GM18873 (cell line): ENCODE measurements at regions not wholly inside any gene's neighbourhood (a gene's known extent, or its start where the extent isn't known, plus 50 kb on each side); places are given as distances from the start of the nearest gene placed in this dataset.

Source experiments
- ATAC-seq: cut with Tn5 transposase; IDR thresholded peaks from one replicate; pipeline ENCODE4 v1.9.1; 2021; ENCODE audit warnings: mild to moderate bottlenecking, moderate library complexity, moderate number of reproducible peaks; ENCODE audit not compliant: unreplicated experiment, low FRiP score

GRCh38 chr16:17691106-17691898 lies 220.5 kb upstream of the XYLT1 start:
- ATAC-seq = no peak

- no peak for ATAC-seq
Observed at GRCh38 chr16:17685447-17685846, 214.7 kb upstream of the XYLT1 start.

GRCh38 chr16:17683281-17683680 lies 212.5 kb upstream of the XYLT1 start:
- ATAC-seq = no peak

DNA sequence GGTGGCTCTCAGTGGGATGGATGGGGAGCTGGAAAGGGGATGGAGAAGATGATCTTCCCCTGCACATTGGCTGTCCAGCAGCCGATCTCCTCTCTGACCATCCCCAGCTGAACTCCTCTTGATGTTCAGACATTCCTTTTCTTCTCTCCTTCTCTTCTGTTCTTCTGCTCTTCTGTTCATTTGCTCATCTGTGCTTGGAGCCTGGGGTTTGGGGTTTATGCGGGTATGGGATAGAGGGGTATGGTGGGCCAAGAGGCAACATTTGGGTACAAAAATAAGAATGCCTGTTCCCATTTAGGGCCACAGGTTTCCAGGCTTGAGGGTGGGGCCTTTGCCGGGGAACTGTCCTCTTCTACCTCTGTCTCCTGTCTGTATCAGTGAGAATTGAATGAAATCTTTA lies 205.4 kb upstream of the XYLT1 start:
- no peak for ATAC-seq

GRCh38 chr16:17668386-17668785 lies 197.6 kb upstream of the XYLT1 start:
- no peak for ATAC-seq

DNA sequence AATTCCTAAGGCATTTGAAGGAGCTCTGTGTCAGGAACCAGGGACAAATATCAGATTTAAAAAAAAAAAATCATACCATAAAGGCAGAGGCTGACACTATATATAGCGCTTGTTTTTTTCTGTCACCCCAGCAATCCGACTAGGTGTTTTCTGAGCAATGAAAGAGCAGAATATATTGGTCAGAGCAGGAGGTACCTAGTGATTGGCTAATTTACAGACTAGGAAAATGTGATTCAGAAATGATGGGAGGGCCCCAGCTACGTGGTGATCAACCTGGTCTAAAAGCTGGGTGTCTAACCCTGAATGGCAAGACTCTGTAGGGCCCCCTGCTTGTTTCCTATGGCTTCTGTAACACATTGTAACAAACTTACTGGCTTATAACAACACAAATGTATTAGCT lies 195.5 kb upstream of the XYLT1 start:
- no peak for ATAC-seq

DNA sequence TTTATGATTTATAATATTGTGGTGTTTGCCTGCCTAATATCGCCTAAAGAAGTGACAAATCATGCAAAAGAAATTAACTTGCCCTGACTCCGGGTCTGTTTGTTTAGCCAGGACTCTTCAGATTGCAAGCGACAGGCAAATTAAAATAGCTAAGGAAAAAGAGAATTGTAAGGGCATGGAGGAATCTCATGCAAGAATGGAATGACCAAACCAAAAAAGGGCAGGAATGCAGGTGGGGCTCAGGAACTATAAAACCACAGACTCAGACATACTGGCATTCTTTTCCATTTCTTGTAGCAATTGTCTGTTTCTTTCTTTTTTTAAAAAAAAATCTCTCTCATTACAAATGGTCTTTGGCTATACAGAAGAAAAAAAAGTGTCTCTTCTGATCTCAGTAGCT lies 188.1 kb upstream of the XYLT1 start:
- no peak for ATAC-seq

- no peak for ATAC-seq
Observed at GRCh38 chr16:17657045-17657444, 186.3 kb upstream of the XYLT1 start.

DNA sequence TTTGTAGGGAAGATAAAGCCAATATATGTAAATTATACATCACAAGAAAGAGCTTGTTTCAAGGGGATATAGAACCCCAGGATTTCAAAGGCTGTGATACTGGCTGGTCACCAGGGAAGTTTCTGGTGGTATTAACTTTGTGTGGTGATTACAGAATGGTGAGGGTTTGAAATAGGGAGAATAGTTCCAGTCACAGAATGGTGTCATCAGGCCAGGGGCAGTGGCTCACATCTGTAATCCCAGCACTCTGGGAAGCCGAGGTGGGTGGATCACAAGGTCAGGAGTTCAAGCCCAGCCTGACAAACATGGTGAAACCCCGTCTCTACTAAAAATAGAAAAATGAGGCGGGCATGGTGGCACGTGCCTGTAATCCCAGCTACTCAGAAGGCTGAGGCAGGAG lies 183.8 kb upstream of the XYLT1 start:
- no peak for ATAC-seq

- ATAC-seq = no peak
Observed at GRCh38 chr16:17654142-17654541, 183.4 kb upstream of the XYLT1 start.

GRCh38 chr16:17647879-17648872 lies 177.4 kb upstream of the XYLT1 start:
- ATAC-seq = no peak

- no peak for ATAC-seq
Observed at GRCh38 chr16:17643935-17644334, 173.2 kb upstream of the XYLT1 start.

DNA sequence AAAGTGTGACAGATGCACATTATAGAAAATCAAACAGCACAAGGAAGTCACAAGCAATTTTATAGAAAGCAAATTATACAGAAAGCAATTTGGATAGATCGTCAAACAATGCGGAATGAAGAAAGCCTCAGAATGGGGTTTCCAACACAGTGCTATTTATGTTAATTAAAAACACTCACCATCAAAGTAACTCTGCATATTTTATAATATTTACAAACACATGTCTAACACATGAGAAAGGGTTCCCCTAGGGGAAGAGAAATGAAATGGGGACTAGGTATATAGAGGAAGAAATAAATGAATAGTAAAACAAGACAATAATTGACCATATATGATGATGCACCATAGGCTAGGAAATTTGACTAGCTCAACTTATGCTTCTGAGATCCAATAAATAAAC lies 171.2 kb upstream of the XYLT1 start:
- ATAC-seq = no peak

GRCh38 chr16:17638134-17638533 lies 167.4 kb upstream of the XYLT1 start:
- ATAC-seq = no peak

DNA sequence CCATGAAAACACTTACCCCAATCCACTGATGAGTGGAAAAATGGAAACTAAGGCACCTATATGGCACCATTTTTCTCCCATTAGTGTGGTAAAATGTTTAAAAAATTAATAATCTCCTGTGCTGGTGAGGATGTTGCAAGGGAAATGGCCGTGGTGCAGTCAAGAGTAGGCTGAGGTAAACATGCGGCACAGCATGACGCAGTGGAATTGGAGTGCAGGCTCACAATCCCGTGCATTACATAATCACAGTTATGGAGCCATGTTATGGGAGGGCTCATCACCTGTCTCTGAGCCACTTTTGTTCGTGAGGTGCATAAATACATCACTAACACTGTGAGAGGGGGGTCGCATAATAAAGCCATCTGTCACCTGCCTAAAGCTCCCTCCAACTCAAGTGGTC lies 164.4 kb upstream of the XYLT1 start:
- ATAC-seq = no peak

DNA sequence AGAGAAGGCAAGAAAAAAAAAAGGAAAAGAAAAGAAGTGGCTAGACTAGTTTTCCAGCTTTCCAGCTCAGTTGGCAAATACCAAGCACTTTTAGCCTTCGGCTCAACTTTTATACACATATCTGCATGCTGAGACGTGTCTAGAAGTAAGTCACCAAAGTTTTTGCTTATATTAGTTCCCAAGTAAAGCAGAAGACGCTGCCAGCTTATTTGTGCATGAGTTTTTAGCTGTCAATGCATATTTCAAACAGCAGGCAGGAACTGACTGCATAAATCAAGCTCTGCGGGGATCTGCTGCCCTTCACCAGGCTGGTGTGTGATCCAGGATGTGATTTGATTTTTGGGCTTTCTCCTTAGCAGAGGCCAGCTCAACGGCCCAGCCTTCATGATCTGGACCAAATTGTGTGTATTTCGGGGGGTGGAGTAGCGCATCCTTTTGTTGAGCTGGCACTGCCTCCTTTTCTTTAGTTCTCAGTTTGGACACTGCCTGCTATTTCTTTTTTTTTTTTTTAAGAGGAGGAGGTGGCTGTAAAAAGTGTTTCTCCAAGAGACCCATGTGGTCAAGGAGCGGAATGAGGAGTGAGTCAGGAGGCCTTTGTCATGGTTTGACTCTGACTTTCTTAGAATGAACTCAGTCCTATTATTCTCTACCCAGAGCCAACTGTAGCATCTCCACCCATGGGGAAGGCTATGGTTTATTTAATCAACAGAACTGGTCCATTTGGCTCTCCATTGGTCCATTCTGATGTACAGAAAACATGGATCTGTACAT lies 162.6 kb upstream of the XYLT1 start:
- ATAC-seq = no peak

GRCh38 chr16:17632667-17633066 lies 161.9 kb upstream of the XYLT1 start:
- no peak for ATAC-seq

GRCh38 chr16:17629936-17630335 lies 159.2 kb upstream of the XYLT1 start:
- ATAC-seq = no peak

GRCh38 chr16:17628983-17629382 lies 158.2 kb upstream of the XYLT1 start:
- ATAC-seq = no peak

- no peak for ATAC-seq
Observed at GRCh38 chr16:17622366-17622765, 151.6 kb upstream of the XYLT1 start.

DNA sequence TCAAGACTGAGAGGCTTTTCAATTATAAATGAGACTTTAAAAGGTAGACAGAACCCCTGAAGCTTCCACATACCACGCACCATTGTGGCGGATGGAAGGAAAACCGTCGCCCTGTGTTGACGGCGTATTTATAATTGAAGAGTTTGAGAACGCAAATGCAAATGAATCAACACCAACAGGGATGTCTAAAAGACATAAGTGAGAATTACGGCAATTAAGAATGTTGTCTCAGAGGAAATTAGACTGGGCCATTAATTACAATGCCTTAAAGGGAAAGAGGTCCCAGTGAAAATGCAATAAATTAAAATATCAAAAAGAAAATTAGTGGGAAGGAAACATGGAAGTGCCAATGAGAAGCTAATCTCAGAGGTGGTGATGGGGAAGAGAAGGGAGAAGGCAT lies 148.5 kb upstream of the XYLT1 start:
- no peak for ATAC-seq
